ENCODE measurements at regions not wholly inside any gene's neighbourhood (a gene's known extent, or its start where the extent isn't known, plus 50 kb on each side); places are given as distances from the start of the nearest gene placed in this dataset.

DNA sequence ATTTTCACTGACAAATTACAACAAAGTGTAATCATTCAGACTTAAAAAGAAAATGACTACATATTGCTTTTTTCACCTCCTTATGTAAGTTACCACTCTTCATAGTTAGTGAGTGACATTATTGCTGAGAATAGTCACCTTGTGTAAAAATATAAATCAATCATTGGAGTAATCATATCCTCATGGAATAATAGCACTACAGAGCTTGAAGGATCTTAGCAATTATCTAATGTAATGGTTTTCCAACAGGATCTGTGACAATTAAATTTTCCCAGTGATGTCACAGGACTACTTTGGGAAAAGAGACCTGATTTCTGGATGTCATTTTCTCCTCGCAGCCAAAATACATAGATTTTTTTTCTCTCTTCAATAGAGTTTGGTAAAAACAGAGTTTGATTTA is 833.0 kb upstream of the PCDH9 start:
- Mint-ChIP-seq H3K9me3 (ENCODE audit: unreplicated experiment) (no peaks in the 10 kb centered on the region), H3K4me3 (ENCODE audit: unreplicated experiment) (no peak overlapping the region), H3K27ac (ENCODE audit: unreplicated experiment) (no peak overlapping the region), H3K27me3 (ENCODE audit: low read depth, unreplicated experiment) (no peaks in the 10 kb centered on the region), H3K4me1 (ENCODE audit: low read depth, unreplicated experiment) (no peaks in the 10 kb centered on the region), H3K36me3 (ENCODE audit: low read depth, unreplicated experiment) (no peaks in the 10 kb centered on the region)
- Histone ChIP-seq H2AFZ (ENCODE audit: low read depth, low read length) (no peak overlapping the region), H3K9ac (ENCODE audit: low read length) (no peak overlapping the region), H3K27me3 (ENCODE audit: insufficient read depth, low read length) (no peaks in the 10 kb centered on the region), H3K4me2 (ENCODE audit: low read length) (no peak overlapping the region), H3K79me2 (ENCODE audit: insufficient read depth, low read length) (no peaks in the 10 kb centered on the region), H3K4me3 (ENCODE audit: insufficient read depth, low read depth, low read length) (no peak overlapping the region), H3K27ac (ENCODE audit: low read depth, low read length) (no peak overlapping the region), H3K36me3 (ENCODE audit: insufficient read depth, low read length) (no peaks in the 10 kb centered on the region), H4K20me1 (ENCODE audit: insufficient read depth, low read length) (no peaks in the 10 kb centered on the region), H3K4me1 (ENCODE audit: insufficient read depth, low read length) (no peaks in the 10 kb centered on the region), H3K9me3 (ENCODE audit: insufficient read depth, low read depth, low read length) (no peaks in the 10 kb centered on the region)
- TF ChIP-seq, protein P1, sequence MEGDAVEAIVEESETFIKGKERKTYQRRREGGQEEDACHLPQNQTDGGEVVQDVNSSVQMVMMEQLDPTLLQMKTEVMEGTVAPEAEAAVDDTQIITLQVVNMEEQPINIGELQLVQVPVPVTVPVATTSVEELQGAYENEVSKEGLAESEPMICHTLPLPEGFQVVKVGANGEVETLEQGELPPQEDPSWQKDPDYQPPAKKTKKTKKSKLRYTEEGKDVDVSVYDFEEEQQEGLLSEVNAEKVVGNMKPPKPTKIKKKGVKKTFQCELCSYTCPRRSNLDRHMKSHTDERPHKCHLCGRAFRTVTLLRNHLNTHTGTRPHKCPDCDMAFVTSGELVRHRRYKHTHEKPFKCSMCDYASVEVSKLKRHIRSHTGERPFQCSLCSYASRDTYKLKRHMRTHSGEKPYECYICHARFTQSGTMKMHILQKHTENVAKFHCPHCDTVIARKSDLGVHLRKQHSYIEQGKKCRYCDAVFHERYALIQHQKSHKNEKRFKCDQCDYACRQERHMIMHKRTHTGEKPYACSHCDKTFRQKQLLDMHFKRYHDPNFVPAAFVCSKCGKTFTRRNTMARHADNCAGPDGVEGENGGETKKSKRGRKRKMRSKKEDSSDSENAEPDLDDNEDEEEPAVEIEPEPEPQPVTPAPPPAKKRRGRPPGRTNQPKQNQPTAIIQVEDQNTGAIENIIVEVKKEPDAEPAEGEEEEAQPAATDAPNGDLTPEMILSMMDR (IDR thresholded peaks at IDR 0.05; ENCODE audit: insufficient read depth, low read depth, low read length): no peak
- TF ChIP-seq EZH2 (IDR thresholded peaks at IDR 0.05; ENCODE audit: insufficient read depth, low read length): no peak
- DNase-seq (ENCODE audit: low read depth) (no peak), FAIRE-seq (no peak)

DNA sequence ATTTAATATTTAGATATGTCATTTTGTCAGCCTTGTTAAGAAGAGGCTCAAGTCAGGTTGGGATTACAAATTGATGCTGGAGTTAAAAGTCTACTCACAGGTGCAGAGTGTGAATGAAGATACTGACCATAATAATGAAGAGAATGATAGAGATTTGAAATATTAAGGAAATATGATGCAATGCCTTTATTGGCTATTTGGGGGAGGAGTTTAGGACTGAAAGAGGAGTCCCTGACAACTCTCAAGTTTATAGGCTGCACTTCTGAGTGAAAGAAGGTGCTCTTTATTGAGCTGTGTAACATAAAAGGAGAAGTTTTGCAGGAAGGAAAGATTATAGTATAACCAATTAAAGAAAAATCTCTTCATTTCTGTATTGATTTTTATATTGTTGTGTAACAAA is 827.7 kb upstream of the PCDH9 start:
- Histone ChIP-seq H3K27me3 (ENCODE audit: insufficient read depth, low read length) (no peaks in the 10 kb centered on the region), H2AFZ (ENCODE audit: low read depth, low read length) (no peak overlapping the region), H4K20me1 (ENCODE audit: insufficient read depth, low read length) (no peaks in the 10 kb centered on the region), H3K4me1 (ENCODE audit: insufficient read depth, low read length) (peaks cover 5% of the 10 kb centered on the region), H3K4me2 (ENCODE audit: low read length) (no peak overlapping the region), H3K9ac (ENCODE audit: low read length) (no peak overlapping the region), H3K36me3 (ENCODE audit: insufficient read depth, low read length) (no peaks in the 10 kb centered on the region), H3K27ac (ENCODE audit: low read depth, low read length) (no peak overlapping the region), H3K4me3 (ENCODE audit: insufficient read depth, low read depth, low read length) (no peak overlapping the region), H3K9me3 (ENCODE audit: insufficient read depth, low read depth, low read length) (no peaks in the 10 kb centered on the region), H3K79me2 (ENCODE audit: insufficient read depth, low read length) (no peaks in the 10 kb centered on the region)
- DNase-seq (ENCODE audit: low read depth) (no peak), FAIRE-seq (no peak)
- Mint-ChIP-seq H3K4me3 (ENCODE audit: unreplicated experiment) (no peak overlapping the region), H3K36me3 (ENCODE audit: low read depth, unreplicated experiment) (no peaks in the 10 kb centered on the region), H3K27ac (ENCODE audit: unreplicated experiment) (no peak overlapping the region), H3K27me3 (ENCODE audit: low read depth, unreplicated experiment) (no peaks in the 10 kb centered on the region), H3K9me3 (ENCODE audit: unreplicated experiment) (peaks cover 6% of the 10 kb centered on the region), H3K4me1 (ENCODE audit: low read depth, unreplicated experiment) (no peaks in the 10 kb centered on the region)
- TF ChIP-seq, protein P1 (IDR thresholded peaks at IDR 0.05; ENCODE audit: insufficient read depth, low read depth, low read length): no peak
- no peak for TF ChIP-seq EZH2 (IDR thresholded peaks at IDR 0.05; ENCODE audit: insufficient read depth, low read length)

DNA sequence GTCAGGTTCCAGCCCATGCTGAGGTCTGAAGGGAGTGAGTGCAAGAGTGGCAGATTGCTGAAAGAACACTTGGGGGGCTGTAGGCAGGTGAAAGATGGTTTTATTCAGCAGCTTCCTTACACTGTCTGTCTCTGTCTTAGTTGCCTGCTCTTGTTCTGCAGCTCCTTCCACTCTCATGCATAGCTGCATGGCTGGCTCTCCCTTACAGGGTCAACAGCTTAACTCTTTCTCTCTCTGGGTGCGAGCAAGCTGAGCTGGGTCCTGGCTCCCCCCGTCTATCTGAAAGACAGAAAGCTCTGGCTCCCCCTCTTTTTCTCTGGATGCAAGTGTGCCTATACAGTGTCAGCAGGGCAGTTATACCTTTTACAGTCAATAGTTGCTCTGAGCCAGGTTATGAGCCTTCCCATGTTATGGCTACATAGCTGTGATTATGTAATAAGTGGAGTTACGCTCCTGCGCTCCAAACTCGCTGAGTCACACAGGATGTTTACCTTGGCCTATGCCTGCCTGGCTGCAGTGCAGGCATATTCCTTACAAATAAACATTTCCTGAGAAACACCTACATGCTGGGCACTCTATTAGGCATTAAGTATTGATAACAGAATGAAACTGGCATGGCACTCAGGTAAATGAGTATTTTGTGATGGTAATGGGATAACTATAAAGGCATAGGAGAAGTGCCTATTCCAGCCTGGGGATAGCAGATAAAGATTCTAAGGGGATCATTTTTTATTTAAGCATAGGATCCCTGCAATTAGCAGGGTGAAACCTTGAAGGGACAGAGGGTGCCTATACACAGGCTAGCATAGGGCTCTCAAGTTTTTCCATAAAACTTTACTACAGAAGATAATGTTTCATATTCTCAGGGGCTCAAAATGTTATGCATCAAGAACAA is 826.9 kb upstream of the PCDH9 start:
- Mint-ChIP-seq H3K27me3 (ENCODE audit: low read depth, unreplicated experiment) (no peaks in the 10 kb centered on the region), H3K36me3 (ENCODE audit: low read depth, unreplicated experiment) (no peaks in the 10 kb centered on the region), H3K27ac (ENCODE audit: unreplicated experiment) (no peak overlapping the region), H3K4me1 (ENCODE audit: low read depth, unreplicated experiment) (no peaks in the 10 kb centered on the region), H3K9me3 (ENCODE audit: unreplicated experiment) (peaks cover 6% of the 10 kb centered on the region), H3K4me3 (ENCODE audit: unreplicated experiment) (no peak overlapping the region)
- H3K4me3 ChIP-seq (ENCODE audit: insufficient read depth, low read depth, low read length): no peak overlapping the region
- H3K79me2 ChIP-seq (ENCODE audit: insufficient read depth, low read length): no peaks in the 10 kb centered on the region
- DNase-seq (ENCODE audit: low read depth) (peak; percentile 84), FAIRE-seq (no peak)
- no peaks in the 10 kb centered on the region for H3K36me3 ChIP-seq (ENCODE audit: insufficient read depth, low read length)
- no peak overlapping the region for H2AFZ ChIP-seq (ENCODE audit: low read depth, low read length)
- no peaks in the 10 kb centered on the region for H3K9me3 ChIP-seq (ENCODE audit: insufficient read depth, low read depth, low read length)
- no peaks in the 10 kb centered on the region for H4K20me1 ChIP-seq (ENCODE audit: insufficient read depth, low read length)
- no peak overlapping the region for H3K27ac ChIP-seq (ENCODE audit: low read depth, low read length)
- peaks cover 5% of the 10 kb centered on the region for H3K4me1 ChIP-seq (ENCODE audit: insufficient read depth, low read length)
- no peak for TF ChIP-seq EZH2 (IDR thresholded peaks at IDR 0.05; ENCODE audit: insufficient read depth, low read length)
- TF ChIP-seq, protein P1 (IDR thresholded peaks at IDR 0.05; ENCODE audit: insufficient read depth, low read depth, low read length): no peak
- H3K27me3 ChIP-seq (ENCODE audit: insufficient read depth, low read length): no peaks in the 10 kb centered on the region
- peak overlapping the region; percentile 25 for H3K4me2 ChIP-seq (ENCODE audit: low read length)
- H3K9ac ChIP-seq (ENCODE audit: low read length): no peak overlapping the region
